ENCODE measurements at regions not wholly inside any gene's neighbourhood (a gene's known extent, or its start where the extent isn't known, plus 50 kb on each side); places are given as distances from the start of the nearest gene placed in this dataset.

- H3K79me2 ChIP-seq (ENCODE audit: insufficient read depth, low read depth) = no peaks in the 10 kb centered on the region
- H3K36me3 ChIP-seq (ENCODE audit: insufficient read depth) = no peaks in the 10 kb centered on the region
- no peak overlapping the region for H2AFZ ChIP-seq (ENCODE audit: low read depth)
- no peaks in the 10 kb centered on the region for H3K27me3 ChIP-seq (ENCODE audit: insufficient read depth, low read depth)
- TF ChIP-seq CTCF (conservative IDR thresholded peaks at IDR 0.05; ENCODE audit: low read depth, low read length) = no peak
- no peaks in the 10 kb centered on the region for H3K4me1 ChIP-seq (ENCODE audit: low read depth, poor library complexity, severe bottlenecking)
- no peak overlapping the region for H3K4me3 ChIP-seq (IDR thresholded peaks at IDR 0.05; ENCODE audit: insufficient read depth, low read depth, low read length)
- H3K9ac ChIP-seq = no peak overlapping the region
- no peaks in the 10 kb centered on the region for H4K20me1 ChIP-seq (ENCODE audit: insufficient read depth)
- H3K27ac ChIP-seq = no peak overlapping the region
- H3K4me2 ChIP-seq = no peak overlapping the region
Measured at GRCh38 chr14:65833267-65833880, 420.8 kb downstream of the FUT8 start.

- Histone ChIP-seq H4K20me1 (ENCODE audit: insufficient read depth) (no peaks in the 10 kb centered on the region), H3K27me3 (ENCODE audit: insufficient read depth, low read depth) (no peaks in the 10 kb centered on the region), H2AFZ (ENCODE audit: low read depth) (no peak overlapping the region), H3K4me3 (IDR thresholded peaks at IDR 0.05; ENCODE audit: insufficient read depth, low read depth, low read length) (no peak overlapping the region), H3K79me2 (ENCODE audit: insufficient read depth, low read depth) (no peaks in the 10 kb centered on the region), H3K4me2 (no peak overlapping the region), H3K36me3 (ENCODE audit: insufficient read depth) (no peaks in the 10 kb centered on the region), H3K4me1 (ENCODE audit: low read depth, poor library complexity, severe bottlenecking) (no peaks in the 10 kb centered on the region), H3K9ac (no peak overlapping the region), H3K27ac (no peak overlapping the region)
- TF ChIP-seq CTCF (conservative IDR thresholded peaks at IDR 0.05; ENCODE audit: low read depth, low read length) = no peak
Measured at GRCh38 chr14:65834051-65834450, 421.5 kb downstream of the FUT8 start.

- TF ChIP-seq CTCF (conservative IDR thresholded peaks at IDR 0.05; ENCODE audit: low read depth, low read length) = no peak
- no peaks in the 10 kb centered on the region for H3K27me3 ChIP-seq (ENCODE audit: insufficient read depth, low read depth)
- no peaks in the 10 kb centered on the region for H4K20me1 ChIP-seq (ENCODE audit: insufficient read depth)
- no peaks in the 10 kb centered on the region for H3K4me1 ChIP-seq (ENCODE audit: low read depth, poor library complexity, severe bottlenecking)
- H3K79me2 ChIP-seq (ENCODE audit: insufficient read depth, low read depth) = no peaks in the 10 kb centered on the region
- H3K4me2 ChIP-seq = no peak overlapping the region
- H3K9ac ChIP-seq = no peak overlapping the region
- no peak overlapping the region for H3K4me3 ChIP-seq (IDR thresholded peaks at IDR 0.05; ENCODE audit: insufficient read depth, low read depth, low read length)
- no peak overlapping the region for H3K27ac ChIP-seq
- H2AFZ ChIP-seq (ENCODE audit: low read depth) = no peak overlapping the region
- H3K36me3 ChIP-seq (ENCODE audit: insufficient read depth) = no peaks in the 10 kb centered on the region
Measured at GRCh38 chr14:65834812-65835211, 422.3 kb downstream of the FUT8 start.

GRCh38 chr14:65835501-65835900, 423.0 kb downstream of the FUT8 start:
- no peak for TF ChIP-seq CTCF (conservative IDR thresholded peaks at IDR 0.05; ENCODE audit: low read depth, low read length)
- H2AFZ ChIP-seq (ENCODE audit: low read depth) = no peak overlapping the region

More at GRCh38 chr14:65835501-65835900, 423.0 kb downstream of the FUT8 start:
- Histone ChIP-seq H4K20me1 (ENCODE audit: insufficient read depth) (no peaks in the 10 kb centered on the region), H3K4me3 (IDR thresholded peaks at IDR 0.05; ENCODE audit: insufficient read depth, low read depth, low read length) (no peak overlapping the region), H3K36me3 (ENCODE audit: insufficient read depth) (no peaks in the 10 kb centered on the region), H3K9ac (no peak overlapping the region), H3K27me3 (ENCODE audit: insufficient read depth, low read depth) (no peaks in the 10 kb centered on the region), H3K79me2 (ENCODE audit: insufficient read depth, low read depth) (no peaks in the 10 kb centered on the region), H3K4me2 (no peak overlapping the region), H3K27ac (no peak overlapping the region), H3K4me1 (ENCODE audit: low read depth, poor library complexity, severe bottlenecking) (no peaks in the 10 kb centered on the region)

All from KMS-11 (cell line).